Glomerular visceral epithelial cell (primary cell): ENCODE measurements at regions not wholly inside any gene's neighbourhood (a gene's known extent, or its start where the extent isn't known, plus 50 kb on each side); places are given as distances from the start of the nearest gene placed in this dataset.
A peak's percentile ranks its signal among the peaks of the same experiment; 100 is the strongest.

ENCODE experiments used
- DNase-seq: peaks from one replicate; pipeline ENCODE4 v3.0.0-alpha.2; 2016; ENCODE audit errors: extremely low spot score

DNA sequence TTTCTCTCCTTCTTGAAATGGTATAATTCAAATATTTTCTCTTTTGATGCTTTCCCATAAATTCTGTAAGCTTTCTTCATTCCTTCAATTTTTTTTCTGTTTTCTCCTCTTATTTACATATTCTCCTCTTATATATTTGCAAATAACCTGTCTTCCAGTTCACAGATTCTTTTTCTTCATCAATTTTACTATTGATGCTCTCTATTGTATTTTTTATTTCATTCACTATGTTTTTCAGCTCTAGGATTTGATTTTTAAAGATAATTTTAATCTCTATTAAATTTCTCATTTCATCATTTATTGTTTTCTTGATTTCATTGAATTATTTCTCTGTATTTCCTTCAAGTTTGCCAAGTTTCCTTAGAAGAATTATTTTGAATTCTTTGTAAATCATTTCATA, 54.0 kb upstream of the PRPS1L1 start:
- DNase-seq = no peak

DNA sequence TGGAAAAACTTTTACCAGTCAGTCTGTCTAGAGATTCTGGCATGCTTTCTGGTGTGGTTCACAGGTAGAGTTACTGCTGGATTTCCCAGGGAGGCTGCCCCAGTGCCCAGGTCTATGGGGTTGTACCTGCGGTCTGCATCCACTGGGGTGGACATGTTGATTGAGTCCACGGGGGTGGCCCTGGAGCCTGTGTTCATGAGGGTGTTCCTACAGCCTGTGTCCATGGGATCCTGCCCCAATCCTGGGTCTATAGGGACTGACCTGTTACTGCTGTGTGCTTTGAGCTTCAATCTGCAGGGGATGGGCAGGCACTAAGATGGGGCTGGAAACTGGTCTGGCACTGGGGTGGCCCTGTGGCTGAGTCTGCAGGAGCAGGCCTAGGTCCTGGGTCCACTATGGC, 54.5 kb upstream of the PRPS1L1 start:
- no peak for DNase-seq

DNA sequence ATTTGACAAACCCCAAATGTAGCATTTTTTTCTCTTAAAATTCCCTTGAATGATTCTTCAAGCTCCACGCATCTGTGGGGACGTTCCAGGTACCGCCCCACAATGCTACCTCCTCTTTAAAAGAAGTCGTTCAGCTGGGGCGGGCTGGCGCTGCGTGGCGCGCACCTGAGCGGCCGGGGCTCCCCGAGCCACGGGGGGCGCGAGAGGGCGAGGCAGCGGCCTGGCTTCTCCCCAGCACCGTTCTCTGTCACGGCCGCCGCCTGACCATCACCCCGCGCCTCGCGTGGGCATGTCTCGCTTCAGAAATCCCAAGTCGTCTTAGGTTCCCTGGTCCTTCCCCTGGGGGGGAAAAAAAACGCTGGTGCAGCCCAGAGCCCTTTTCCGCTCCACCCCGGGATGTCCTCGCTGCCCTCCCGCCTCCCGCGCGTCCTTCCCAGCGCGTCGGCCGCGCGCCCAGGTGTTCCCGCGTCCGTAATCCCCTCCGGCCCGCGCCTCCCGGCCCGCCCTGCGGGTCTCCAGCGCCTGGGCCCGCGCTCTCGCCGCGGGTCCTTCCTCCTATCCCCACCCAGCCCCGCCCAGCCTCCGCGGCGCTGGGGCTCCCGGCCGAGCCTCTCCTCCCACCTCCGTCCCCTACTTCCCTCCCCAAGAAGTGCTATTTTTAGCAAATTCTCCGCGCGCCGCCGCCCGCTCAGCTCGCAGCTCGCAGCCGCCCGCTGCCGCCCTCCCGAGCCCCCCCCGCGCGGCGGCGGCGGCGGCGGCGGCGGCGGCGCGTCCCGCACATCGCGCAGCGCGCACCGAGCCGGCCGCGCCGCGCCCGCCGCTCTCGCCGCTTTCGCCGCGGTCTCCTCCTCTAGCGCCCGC, 58.7 kb upstream of the PRPS1L1 start:
- DNase-seq = peak; percentile 32

DNA sequence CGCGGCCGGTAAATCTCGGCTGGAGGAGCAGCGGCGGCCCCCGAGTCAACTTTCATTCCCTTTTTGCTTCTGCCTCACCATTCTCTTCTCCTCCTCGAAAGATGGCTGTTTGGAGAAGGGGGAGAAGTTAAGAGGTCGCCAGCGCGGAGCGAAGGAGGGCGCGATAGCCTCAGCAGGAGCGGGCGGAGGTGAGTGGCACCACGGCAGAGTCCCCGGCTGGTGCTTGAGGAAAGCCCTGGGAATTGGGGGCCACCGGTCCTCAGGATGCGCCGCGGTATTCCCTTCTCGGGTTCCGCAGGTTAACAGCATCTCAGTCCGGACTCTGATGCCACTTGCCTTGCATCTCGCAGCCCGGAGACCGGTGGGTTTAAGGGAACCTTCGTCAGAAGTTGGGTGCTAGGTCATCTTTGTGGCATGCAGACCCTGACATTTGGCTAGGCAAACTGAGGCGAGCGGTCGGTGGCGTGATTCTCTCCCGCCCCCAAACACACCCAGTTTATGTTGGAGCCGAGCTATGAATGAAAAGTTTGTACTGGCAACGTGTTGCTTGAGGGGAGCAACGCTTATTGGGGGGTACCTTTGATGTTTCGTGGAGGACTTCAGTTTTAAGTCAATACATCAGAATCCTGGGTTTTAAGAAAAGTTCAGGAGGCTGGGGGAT, 59.5 kb upstream of the PRPS1L1 start:
- DNase-seq = peak; percentile 15

DNA sequence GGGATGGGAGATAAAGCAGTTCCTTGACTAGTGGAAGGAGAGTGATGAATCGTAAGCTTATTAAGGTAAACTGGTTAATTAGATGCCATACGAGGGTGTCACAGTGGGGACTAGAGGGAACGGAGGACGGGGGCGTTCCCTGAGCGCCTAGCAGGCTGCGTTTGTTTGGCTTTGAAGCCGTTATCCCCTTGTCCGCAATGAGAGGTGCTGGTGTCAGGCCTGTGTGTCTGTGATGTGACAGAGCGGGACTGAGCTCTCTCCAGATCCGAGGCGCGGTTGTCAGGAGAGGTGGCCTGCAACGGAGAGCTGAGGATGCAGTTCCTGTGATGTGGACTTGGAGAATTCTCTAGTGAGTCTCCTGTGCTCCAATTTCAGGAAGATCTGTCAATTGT, 60.0 kb upstream of the PRPS1L1 start:
- no peak for DNase-seq

DNA sequence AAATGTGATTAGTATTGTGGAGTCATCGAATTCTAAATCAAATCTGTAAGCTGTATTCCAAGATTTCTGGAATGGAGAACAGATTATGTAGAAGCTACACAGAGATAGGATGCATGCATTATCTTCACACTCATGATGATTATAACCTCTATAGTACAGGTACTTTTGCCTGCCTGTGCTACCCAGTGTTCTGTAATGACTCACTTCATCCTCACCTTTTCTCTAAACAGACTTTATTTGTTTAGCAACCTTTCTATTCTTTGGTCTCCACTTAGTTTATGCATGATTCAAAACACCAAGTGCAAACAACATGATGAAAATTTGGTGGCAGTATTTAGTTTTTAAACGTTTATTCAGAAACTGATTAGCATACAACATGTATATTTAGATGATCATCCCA, 68.4 kb upstream of the PRPS1L1 start:
- no peak for DNase-seq

DNA sequence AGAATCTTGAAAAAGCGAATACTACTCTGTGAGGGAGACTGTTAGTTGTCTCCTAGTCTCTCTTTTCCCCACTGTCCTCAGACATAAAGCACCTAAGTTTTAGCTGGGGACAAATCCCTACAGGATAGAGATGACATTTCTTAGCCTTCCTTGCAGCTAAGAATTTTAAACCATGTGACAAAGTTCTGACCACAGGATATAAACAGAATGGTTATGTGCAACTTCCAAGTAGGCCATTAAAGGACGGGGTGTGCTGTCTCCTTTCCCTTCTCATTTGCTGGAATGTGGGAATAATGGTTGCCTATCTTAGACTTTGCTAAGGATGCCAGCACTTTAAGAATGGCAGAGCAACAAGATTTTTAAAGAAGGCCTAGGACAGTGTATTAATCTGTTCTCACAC, 74.9 kb upstream of the PRPS1L1 start:
- DNase-seq = no peak

DNA sequence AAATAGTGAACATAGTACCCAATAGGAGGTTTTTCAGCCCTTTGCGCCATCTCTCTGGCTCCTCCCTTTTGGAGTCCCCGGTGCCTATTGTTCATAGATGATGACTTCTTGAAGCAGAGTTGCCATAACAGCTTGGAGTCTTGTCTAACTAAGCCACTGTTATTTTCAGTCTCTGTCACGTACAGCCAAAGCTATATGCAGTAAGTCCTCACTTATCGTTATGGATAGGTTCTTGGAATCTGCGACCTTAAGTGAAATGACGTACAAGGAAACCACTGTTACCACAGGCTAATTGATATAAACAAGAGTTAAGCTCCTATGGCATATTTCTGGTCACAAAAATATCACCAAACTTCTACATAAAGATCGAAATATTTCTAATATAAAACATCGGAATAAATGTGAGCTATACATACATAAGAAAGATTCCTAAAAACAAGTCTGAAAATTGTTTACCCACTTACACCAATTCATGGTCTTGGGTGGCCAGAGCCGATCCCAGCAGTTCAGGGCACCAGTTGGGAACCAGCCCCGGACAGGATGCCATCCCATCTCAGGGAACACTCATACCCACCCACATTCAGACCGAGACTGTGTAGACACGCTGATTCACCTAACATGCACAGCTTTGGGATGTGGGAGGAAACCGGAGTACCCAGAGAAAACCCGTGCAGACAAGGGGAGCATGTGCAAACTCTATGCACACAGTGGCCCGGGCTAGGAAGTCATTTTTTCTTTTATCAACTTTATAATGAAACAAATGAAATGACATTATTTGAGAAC, 76.0 kb upstream of the PRPS1L1 start:
- DNase-seq = no peak

DNA sequence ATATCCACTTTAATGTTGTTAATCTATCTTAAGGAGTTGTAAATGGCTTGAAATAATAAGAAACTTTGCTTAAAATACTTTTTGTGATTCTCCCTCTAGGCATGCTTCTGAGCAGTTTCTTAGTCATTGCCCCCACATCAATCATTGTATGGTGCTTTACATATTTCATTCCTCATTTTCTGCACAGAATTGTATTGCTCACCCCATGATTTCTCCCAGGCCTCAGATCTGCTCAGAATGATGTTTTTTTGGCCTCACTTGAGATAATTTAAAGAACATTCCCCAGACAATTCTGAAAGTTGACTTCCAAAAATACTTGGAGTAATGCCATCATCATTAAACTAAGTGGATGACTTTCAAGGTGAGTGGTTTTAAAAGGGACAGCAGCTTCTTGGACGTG, 82.1 kb upstream of the PRPS1L1 start:
- DNase-seq = no peak

DNA sequence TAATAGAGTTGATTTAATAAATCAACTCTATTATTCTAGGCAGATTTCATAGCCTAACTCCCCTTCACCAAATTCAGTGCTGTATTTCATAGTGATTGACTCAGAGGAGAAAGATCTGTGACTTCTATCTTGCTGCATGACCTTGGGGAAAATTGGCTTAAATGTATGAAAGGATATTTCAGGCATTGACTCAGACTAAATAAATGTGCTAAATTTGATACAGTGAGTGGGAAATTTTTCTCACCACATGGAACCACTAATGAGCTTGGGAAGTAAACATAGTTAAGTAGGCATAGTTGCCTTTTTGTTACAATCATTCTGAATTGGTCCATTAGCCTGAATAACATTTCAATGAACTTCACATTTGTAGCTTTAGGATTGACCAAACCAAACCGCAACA, 89.0 kb upstream of the PRPS1L1 start:
- no peak for DNase-seq

DNA sequence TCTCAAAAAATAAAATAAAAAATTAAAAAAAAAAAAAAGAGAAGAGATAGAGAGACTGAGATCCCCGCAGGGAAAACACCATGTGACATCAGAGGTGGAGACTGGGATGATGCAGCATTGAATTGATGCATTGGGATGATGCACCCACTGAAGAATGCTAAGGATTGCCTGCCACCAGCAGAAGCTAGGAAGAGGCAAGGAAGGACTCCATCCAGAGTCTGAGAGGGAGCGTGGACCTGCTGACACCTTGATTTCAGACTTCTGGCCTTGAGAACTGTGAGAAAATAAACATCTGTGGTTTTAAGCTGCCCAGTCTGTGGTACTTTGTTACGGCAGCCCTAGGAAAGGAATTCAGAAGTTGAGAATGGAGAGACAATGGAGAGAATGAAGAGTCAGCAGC, 89.8 kb upstream of the PRPS1L1 start:
- DNase-seq = peak; percentile 7

DNA sequence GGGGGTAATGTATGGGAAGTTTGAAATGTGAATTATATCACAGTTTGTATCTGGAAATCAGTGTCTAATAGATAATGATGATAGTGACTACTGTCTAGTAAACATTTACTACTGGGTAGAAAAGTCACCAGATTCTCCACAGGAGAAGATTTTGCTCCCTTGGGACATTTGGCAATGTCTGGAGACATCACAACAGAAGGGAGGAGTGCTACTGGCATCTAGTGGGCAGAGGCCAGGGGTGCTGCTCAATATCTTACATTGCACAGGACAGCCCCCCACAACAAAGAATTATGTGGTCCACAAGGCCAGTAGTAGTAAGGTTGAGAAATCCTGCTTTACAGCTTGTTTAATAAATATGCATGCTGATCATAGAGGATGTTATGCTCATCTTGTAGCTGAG, 92.3 kb upstream of the PRPS1L1 start:
- DNase-seq = peak; percentile 5

DNA sequence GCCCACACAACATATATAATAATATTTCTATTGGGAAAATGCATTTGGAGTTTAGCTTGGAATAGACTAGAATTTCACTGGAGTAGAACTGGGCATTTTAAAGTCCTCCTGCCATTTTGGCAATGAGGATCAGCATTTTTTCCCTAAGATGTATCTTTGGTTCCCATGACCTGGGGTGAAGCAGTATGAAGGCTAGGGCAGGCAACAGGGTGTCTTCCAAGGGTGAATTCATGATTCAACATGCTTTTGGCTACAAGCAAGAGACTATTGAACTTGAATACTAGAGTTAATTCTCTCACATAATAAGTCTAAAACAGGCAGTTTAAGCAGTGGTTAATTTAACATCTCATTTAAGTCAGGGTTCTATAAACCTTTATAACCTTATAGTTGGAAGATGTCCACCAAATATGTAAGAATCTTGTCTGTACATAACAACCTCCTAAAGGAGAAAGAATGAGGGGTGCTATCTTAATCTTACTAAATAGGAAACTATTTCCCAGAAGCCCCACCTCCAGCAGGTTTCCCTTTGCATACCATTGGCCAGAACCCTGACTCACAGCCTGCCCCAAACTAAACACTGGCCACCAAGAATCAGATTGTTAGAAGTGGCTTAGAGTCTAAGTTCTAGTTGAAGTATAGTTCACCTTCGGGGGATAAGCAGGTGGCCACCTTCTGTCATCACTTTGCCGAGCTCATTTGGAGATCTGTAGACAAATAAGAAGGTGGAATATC, 96.0 kb upstream of the PRPS1L1 start:
- no peak for DNase-seq

DNA sequence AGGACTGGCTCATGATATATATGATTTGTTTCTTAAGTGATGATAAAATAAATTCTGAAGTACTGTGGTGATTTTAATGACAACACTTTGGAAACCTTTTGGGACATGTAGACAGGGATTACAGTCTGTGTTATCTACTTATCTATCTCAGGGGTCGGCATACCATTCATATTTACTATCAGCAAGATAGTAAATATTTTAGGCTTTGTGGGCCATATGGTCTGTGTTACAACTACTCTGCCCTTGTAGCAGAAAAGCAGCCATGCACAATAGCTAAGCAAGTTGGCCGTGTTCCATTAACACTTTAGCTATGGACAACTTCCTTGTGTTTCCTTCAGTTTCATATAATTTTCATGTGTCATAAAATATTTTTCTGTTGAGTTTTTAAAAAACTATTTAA, 97.8 kb upstream of the PRPS1L1 start:
- no peak for DNase-seq

DNA sequence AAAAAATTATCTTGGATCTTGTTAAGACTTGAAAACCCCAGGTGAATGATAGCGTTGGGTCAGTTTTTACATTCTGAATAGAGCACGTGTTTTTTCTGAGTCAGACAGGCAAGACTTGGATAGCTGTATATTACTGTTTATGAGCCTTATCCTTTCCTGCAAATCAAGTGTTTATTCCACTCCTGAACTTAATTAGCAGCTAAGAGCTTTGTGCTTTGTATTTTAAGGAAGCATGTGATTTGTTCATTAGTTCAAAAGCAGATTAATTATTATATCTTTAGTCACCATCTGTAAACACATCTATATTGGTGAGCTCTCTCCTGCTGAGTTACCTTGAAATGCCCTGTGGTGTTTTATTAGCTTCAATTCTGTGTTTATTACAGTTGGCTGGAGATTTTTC, 98.6 kb upstream of the PRPS1L1 start:
- no peak for DNase-seq

DNA sequence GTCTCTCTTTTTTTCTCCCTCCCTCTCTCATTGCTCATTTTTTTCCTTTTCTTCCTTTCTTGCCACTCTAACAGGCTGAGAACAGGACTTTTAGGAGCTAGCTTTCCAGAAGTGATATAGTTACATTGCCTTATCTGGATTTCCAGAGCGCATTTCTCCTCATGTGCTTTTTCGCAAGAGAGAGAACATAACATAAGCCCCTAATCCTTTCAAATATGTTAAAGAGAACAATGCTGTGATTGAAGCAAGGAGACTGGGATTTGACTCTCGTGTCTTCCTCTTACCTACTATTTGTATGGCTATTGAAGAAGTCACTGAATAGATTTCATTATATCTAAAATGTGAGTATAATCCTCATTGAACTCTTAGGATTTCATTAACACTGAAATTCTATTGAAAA, 101.2 kb upstream of the PRPS1L1 start:
- DNase-seq = no peak

DNA sequence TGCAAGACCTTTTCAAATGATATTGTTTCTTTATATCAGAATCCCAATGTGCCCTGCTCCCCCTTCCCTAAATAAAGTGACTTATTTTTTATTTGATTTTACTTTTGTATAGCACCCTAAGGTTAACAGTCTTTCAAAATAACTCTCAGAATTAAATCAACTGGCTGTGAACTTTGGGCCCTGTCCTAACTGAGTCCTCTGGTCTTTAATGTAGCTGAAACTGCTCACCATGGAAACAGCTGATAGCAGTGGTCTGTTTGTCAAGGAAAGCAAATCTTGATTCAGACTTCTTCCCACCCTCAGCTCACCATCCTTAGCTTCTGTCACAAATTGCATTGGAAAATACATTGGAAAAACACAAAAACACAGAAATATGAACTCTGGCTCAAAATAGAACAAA, 105.2 kb upstream of the PRPS1L1 start:
- no peak for DNase-seq

DNA sequence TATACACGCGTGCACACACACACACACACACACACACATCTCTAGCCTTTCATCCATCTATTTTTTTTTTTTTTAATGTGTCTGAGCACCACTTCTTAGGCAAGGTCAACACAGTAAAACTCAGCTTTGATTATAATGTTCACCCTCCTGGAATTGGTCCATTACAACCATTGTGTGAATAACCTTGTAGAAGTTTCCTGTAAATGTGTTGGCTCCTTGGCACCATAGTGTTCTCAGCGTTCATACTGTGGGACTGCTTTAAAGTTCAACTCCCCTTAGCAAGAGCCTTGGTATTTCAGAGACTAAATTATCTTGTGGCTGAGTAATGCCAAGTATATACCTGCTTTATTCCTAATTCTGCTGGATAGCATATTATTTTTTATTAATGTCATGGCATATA, 106.3 kb upstream of the PRPS1L1 start:
- DNase-seq = no peak

DNA sequence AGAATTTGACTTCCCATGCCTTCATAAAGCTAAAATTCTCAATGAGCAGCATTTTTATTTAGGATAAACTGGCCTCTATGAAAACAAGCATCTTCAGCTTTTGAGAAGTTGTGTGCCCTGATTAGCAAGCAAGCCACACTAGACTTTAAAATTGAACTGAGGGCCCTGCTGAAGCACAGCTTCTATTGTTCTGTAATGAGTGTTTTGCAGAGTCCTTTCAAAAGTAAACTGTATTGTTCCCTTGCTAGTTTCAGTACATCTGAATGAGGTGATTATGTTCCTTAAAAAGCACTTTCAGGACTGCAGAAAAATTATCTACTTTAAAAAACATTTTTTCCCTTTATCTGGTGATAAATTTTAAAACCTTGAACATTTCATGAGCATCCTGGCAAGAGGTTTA, 113.3 kb upstream of the PRPS1L1 start:
- no peak for DNase-seq

DNA sequence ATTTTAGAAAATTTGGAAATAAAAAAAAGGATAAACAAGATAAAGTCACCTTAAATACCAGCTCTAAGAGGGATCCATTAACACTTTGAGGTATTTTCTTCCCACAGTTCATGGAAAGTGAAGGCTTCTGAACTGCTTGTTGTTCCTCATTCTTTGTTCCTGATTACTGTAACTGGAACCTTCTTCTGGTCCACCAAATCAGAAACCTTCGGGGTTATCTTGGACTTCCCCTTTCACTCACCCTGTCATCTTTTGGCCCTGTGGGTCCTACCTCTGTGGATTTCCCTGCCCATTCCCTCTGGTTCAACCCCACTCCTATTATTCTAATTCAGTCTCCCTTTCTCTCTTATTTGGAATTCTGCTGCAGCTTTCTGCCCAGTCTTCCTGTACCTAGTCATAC, 116.5 kb upstream of the PRPS1L1 start:
- DNase-seq = no peak

DNA sequence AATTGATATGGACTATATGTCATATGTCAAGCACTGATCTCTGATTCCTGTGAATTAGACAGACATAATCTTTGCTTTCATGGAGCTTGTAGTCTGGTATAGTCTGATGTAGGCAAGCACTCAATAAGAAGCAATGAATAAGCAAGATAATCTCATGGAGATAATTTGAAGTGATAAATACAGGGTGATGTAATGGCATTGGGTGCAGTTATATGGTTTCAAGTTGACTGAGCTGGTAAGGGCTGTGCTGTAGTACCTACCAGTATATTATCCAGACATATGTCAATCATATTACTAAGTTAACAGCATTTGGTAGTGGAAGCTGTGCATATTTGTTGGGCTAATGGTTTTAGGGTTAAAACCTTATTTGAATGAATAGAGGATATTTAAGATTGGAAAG, 117.5 kb upstream of the PRPS1L1 start:
- no peak for DNase-seq

DNA sequence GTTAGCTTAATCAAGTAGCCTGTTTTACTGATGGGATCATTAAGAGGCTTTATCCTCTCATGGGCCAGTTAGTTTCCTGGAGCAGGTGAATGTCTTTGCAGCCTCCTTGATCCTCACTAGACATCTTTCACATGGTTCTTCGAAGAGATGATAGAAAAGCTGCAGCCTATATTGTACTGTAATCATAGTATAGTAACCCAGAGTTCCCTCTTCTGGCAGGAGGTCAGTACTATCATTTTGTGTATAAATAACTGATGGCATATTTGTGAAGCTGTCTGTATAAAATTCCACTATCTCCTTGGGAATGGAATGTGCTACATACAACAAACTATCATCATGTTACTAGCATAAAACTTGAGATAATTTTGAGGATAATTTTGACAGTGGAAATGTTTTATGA, 123.8 kb upstream of the PRPS1L1 start:
- no peak for DNase-seq
